ENCODE measurements at regions not wholly inside any gene's neighbourhood (a gene's known extent, or its start where the extent isn't known, plus 50 kb on each side); places are given as distances from the start of the nearest gene placed in this dataset.
"Not testable (repeated sequence)": the region's sequence is repeated elsewhere in the genome, so short reads cannot be mapped to it uniquely, and the experiment has no call there.

- in situ Hi-C loops (cut with HindIII; ENCODE audit: low pct_unique_long_range_greater_than_20kb, low sequenced_read_pairs) = no loop called here
- DNase-seq (ENCODE audit: low read depth in 1 of 2, low spot score in 1 of 2) = no peak
- TF ChIP-seq JUND (IDR thresholded peaks at IDR 0.05; ENCODE audit: low read depth) = no peak
Measured at GRCh38 chr18:11380968-11381367, 228.4 kb upstream of the SLC35G4 start.

- no peak for DNase-seq (ENCODE audit: low read depth in 1 of 2, low spot score in 1 of 2)
- no peak for TF ChIP-seq JUND (IDR thresholded peaks at IDR 0.05; ENCODE audit: low read depth)
- in situ Hi-C loops (cut with HindIII; ENCODE audit: low pct_unique_long_range_greater_than_20kb, low sequenced_read_pairs) = no loop called here
Measured at GRCh38 chr18:11379660-11380059, 229.7 kb upstream of the SLC35G4 start.

DNA sequence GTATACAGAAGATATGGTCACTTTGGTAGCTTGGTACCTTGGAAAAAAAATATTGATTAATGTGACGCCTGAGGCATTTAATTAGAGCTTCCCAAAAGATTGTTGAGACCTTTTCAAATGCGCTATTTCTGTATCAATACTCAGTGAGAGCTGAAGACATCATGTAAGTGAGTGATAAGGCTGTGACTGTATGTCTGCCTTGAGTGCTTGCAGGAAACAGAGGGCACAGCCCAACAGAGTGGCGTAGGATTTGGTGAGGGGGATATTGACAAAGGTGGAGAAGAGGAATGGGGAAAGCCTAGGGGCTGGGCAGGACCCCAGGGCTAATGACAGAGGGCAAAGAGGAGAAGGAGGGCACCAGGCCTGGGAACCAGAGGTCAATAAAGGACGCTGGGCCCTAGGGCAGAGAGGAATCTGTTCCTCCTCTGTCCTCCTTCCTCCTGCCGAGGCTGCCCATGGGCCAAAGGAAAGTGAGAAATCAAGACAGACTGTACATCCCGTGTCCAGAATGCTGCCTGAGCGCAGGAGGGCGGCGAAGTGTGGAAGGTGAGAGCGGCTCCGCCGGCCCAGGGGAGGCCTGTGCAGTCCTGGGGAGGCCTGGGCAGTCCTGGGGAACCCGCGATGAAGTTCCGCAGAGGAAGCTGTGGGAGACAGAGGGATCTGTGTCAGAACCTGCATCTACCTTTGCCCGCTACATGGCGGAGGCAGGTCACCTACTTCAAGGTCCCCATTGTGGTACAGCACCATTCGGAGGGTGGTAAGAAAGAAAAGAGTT lies 228.6 kb upstream of the PIEZO2 start:
- no peak for TF ChIP-seq JUND (IDR thresholded peaks at IDR 0.05; ENCODE audit: low read depth)
- DNase-seq (ENCODE audit: low read depth in 1 of 2, low spot score in 1 of 2) = no peak
- in situ Hi-C loops (cut with HindIII; ENCODE audit: low pct_unique_long_range_greater_than_20kb, low sequenced_read_pairs) = no loop called here

DNA sequence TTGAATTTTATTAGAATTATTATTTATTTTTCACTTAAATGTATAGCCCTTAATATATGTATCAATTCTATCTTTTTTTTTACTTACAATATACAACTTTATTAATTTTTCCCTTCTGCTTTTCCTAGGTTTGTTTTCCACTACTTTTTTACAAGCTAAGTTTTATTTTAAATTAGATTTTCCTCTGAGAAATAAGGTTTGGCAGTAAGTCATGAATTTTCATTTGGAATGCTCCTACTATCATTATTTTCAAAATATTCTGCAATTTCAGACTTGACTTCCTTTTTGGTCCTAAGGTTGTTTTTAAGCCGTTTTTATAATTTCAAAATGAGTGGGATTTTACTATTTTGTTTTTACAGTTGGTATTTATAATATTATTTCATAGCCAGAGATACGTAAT lies 222.8 kb upstream of the PIEZO2 start:
- in situ Hi-C loops (cut with HindIII; ENCODE audit: low pct_unique_long_range_greater_than_20kb, low sequenced_read_pairs) = no loop called here
- no peak for TF ChIP-seq JUND (IDR thresholded peaks at IDR 0.05; ENCODE audit: low read depth)
- DNase-seq (ENCODE audit: low read depth in 1 of 2, low spot score in 1 of 2) = no peak

GRCh38 chr18:11369556-11369955 lies 220.2 kb upstream of the PIEZO2 start:
- no peak for TF ChIP-seq JUND (IDR thresholded peaks at IDR 0.05; ENCODE audit: low read depth)
- in situ Hi-C loops (cut with HindIII; ENCODE audit: low pct_unique_long_range_greater_than_20kb, low sequenced_read_pairs) = no loop called here
- DNase-seq (ENCODE audit: low read depth in 1 of 2, low spot score in 1 of 2) = no peak

DNA sequence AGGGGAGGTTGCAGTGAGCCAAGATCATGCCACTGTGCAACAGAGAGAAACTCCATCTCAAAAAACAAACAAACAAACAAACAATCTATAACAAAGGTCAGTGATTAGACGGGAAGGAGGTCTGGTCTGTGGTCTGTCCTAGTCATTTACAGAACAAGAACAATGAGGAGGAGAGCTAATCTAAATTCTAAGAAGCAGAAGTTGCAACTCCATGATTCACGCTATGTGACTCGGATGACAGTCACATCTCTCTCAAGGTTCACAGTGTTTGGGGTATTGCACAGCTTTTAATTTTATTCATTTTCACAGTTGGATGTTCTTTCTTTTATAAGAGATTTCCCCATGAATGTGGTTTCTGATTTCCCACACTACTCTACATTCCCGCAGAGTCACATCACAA lies 218.7 kb upstream of the PIEZO2 start:
- in situ Hi-C loops (cut with HindIII; ENCODE audit: low pct_unique_long_range_greater_than_20kb, low sequenced_read_pairs) = no loop called here
- no peak for DNase-seq (ENCODE audit: low read depth in 1 of 2, low spot score in 1 of 2)
- no peak for TF ChIP-seq JUND (IDR thresholded peaks at IDR 0.05; ENCODE audit: low read depth)

DNA sequence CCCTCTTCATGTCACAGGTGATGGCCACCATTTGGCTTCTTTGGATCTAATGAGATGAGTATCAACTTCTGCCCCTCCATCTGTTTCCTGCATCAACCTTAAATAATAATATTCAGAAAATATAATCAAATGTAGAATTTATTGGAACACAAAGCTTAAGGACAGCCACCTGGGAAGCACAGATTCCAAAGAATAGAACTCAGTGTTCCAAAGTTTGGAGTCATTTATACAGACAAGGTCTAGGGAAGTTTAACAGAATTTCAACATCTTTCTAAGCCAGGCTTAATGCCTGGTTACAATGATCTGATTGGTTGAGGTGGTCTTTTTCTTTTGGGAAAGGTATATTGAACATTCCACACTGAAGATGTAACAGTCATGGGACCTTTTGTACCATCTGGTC lies 218.0 kb upstream of the PIEZO2 start:
- in situ Hi-C loops (cut with HindIII; ENCODE audit: low pct_unique_long_range_greater_than_20kb, low sequenced_read_pairs) = no loop called here
- DNase-seq (ENCODE audit: low read depth in 1 of 2, low spot score in 1 of 2) = no peak
- no peak for TF ChIP-seq JUND (IDR thresholded peaks at IDR 0.05; ENCODE audit: low read depth)

DNA sequence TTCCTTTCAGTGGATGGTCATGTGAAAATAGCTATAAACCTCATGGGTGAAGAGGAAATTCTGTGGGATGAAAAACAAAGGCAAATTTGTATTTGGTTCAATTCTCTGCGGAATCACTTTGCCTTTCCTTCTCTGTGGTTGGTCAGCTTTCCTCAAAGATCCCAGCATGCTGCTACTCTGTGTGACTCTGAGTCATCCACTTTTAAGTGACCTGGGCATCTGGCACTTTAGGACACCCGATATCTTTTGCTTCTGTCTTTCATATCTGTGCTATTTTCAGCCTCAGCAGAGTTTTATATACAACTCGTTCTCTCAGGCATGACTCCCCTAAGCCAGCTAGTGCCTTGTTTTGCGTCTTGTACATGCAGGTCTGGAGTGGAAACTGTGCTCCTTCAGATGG lies 217.0 kb upstream of the PIEZO2 start:
- DNase-seq (ENCODE audit: low read depth in 1 of 2, low spot score in 1 of 2) = no peak
- in situ Hi-C loops (cut with HindIII; ENCODE audit: low pct_unique_long_range_greater_than_20kb, low sequenced_read_pairs) = no loop called here
- no peak for TF ChIP-seq JUND (IDR thresholded peaks at IDR 0.05; ENCODE audit: low read depth)

DNA sequence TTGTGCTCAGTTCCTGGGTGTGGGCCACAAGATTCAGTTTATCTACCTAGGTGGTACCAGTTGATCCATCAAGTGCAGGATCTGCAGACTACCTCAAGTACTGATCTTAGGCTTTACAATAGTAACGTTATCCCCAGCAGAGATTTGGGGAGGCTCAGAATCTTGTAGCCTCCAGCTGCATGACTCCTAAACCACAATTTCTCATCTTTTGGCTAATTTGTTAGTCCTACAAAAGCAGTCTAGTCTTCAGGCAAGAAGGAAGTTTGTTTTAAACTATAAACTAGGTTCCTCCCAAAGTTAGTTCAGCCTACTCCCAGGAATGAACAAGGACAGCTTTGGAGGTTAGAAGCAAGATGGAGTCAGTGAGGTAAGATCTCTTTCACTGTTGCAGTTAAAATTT lies 213.5 kb upstream of the PIEZO2 start:
- TF ChIP-seq JUND (IDR thresholded peaks at IDR 0.05; ENCODE audit: low read depth) = no peak
- in situ Hi-C loops (cut with HindIII; ENCODE audit: low pct_unique_long_range_greater_than_20kb, low sequenced_read_pairs) = no loop called here
- DNase-seq (ENCODE audit: low read depth in 1 of 2, low spot score in 1 of 2) = no peak

- DNase-seq (ENCODE audit: low read depth in 1 of 2, low spot score in 1 of 2); in situ Hi-C loops (cut with HindIII; ENCODE audit: low pct_unique_long_range_greater_than_20kb, low sequenced_read_pairs): not testable (repeated sequence)
Measured at GRCh38 chr18:11361862-11362261, 212.5 kb upstream of the PIEZO2 start.

DNA sequence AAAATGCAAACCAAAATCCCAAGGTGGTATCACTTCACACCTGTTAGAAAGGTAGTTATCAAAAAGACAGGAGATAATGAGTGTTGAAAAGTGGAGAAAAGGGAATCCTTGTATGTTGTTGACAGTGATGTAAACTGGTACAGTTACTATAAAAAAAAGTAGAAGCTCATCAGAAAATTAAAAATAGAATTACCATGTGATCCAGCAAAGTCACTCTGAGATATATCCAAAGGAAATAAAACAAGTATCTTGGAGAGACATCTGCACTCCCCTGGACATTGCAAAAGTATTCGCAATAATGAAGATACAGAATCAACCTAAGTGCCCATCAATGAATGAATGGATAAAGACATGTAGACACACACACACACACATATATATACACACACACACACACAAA lies 208.3 kb upstream of the PIEZO2 start:
- in situ Hi-C loops (cut with HindIII; ENCODE audit: low pct_unique_long_range_greater_than_20kb, low sequenced_read_pairs) = no loop called here
- no peak for TF ChIP-seq JUND (IDR thresholded peaks at IDR 0.05; ENCODE audit: low read depth)
- no peak for DNase-seq (ENCODE audit: low read depth in 1 of 2, low spot score in 1 of 2)

- in situ Hi-C loops (cut with HindIII; ENCODE audit: low pct_unique_long_range_greater_than_20kb, low sequenced_read_pairs); DNase-seq (ENCODE audit: low read depth in 1 of 2, low spot score in 1 of 2): not testable (repeated sequence)
Measured at GRCh38 chr18:11344576-11344975, 195.2 kb upstream of the PIEZO2 start.

DNA sequence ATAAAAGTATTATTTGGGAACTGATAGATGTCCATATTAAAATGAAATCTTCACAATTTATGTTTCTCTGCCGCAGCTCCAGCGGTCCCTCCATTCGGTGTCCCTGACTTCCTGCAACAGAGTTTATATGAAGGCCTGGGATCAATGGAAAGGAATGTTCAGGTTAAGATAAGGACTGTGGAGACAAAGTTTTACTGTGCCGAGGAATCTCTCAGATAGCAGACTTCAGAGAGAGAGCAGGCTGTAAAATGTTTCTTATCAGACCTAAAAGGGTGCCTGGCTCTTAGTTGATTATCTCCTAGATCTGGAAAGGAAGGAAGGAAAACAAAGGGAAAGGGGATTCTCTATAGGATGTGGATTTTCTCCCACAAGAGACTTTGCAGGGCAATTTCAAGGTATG lies 193.7 kb upstream of the PIEZO2 start:
- in situ Hi-C loops (cut with HindIII; ENCODE audit: low pct_unique_long_range_greater_than_20kb, low sequenced_read_pairs) = no loop called here
- TF ChIP-seq JUND (IDR thresholded peaks at IDR 0.05; ENCODE audit: low read depth) = no peak
- no peak for DNase-seq (ENCODE audit: low read depth in 1 of 2, low spot score in 1 of 2)

DNA sequence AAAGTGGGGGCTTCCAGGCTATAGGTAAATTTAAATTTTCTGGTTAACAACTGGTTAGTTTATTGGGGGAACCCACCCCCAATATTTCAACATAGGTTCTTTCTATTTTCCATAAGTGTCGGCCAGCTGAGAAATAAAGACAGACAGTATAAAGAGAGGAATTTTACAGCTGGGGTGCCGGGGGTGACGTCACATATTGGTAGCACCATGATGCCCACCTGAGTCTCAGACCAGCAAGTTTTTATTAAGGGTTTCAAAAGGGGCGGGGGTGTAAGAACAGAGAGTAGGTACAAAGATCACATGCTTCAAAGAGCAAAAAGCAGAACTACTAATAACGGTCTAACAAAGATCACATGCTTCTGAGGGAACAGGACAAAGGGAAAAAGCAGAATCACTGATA lies 192.7 kb upstream of the PIEZO2 start:
- in situ Hi-C loops (cut with HindIII; ENCODE audit: low pct_unique_long_range_greater_than_20kb, low sequenced_read_pairs); DNase-seq (ENCODE audit: low read depth in 1 of 2, low spot score in 1 of 2): not testable (repeated sequence)

All from T47D (cell line).